Thyroid gland (tissue), 4 donors: ENCODE measurements at regions not wholly inside any gene's neighbourhood (a gene's known extent, or its start where the extent isn't known, plus 50 kb on each side); places are given as distances from the start of the nearest gene placed in this dataset.
"Not testable (repeated sequence)": the region's sequence is repeated elsewhere in the genome, so short reads cannot be mapped to it uniquely, and the experiment has no call there.

ENCODE experiments used
- POLR2A ChIP-seq, 2 donors: fragments of 450-650 bp; IDR thresholded peaks; one replicate each; pipeline ENCODE4 v1.6.1; 2017; ENCODE audit warnings: antibody characterized with exemption in 2 of 2, mild to moderate bottlenecking in 2 of 2, moderate library complexity in 1 of 2
- TF ChIP-seq, protein P1 (sequence below), 6 experiments: fragments of 200-600 bp in 3 of 6; fragments of 450-650 bp in 3 of 6; sonication (generic) in 3 of 6; IDR thresholded peaks; one replicate each; pipeline ENCODE4 v1.5.1; 2016 to 2019; ENCODE audit warnings: antibody characterized with exemption in 6 of 6, mild to moderate bottlenecking in 2 of 6, inconsistent platforms in 1 of 6, moderate library complexity in 1 of 6

DNA sequence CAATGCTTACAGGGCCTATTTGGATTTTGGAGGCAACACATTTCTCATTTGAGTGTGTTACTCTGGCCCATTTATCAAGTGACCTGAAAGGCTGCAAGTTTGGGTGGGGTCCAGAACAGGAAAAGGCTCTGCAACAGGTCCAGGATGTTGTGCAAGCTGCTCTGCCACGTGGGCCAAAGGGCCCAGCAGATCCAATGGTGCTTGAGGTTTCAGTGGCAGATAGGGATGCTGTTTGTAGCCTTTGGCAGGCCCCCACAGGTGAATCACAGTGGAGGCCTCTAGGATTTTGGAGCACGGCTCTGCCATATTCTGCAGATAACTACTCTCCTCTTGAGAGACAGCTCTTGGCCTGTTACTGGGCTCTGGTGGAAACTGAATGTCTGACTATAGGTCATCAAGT, 412.2 kb upstream of the SMIM21 start:
- TF ChIP-seq POLR2A (IDR thresholded peaks at IDR 0.05), result not testable (repeated sequence)
- TF ChIP-seq, protein P1, sequence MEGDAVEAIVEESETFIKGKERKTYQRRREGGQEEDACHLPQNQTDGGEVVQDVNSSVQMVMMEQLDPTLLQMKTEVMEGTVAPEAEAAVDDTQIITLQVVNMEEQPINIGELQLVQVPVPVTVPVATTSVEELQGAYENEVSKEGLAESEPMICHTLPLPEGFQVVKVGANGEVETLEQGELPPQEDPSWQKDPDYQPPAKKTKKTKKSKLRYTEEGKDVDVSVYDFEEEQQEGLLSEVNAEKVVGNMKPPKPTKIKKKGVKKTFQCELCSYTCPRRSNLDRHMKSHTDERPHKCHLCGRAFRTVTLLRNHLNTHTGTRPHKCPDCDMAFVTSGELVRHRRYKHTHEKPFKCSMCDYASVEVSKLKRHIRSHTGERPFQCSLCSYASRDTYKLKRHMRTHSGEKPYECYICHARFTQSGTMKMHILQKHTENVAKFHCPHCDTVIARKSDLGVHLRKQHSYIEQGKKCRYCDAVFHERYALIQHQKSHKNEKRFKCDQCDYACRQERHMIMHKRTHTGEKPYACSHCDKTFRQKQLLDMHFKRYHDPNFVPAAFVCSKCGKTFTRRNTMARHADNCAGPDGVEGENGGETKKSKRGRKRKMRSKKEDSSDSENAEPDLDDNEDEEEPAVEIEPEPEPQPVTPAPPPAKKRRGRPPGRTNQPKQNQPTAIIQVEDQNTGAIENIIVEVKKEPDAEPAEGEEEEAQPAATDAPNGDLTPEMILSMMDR (IDR thresholded peaks at IDR 0.05), result not testable (repeated sequence)
